ENCODE measurements at regions not wholly inside any gene's neighbourhood (a gene's known extent, or its start where the extent isn't known, plus 50 kb on each side); places are given as distances from the start of the nearest gene placed in this dataset.

GRCh38 chr3:194810076-194810475 is 124.4 kb downstream of the FAM43A start:
- peaks cover under 1 to 17% of the 10 kb centered on the region in 2 donors for H3K27me3 Mint-ChIP-seq (ENCODE audit: low read depth in 2 of 2)
- 79% methylated on average over 4 of the region's 4 CpGs for WGBS (ENCODE audit: insufficient coverage)

DNA sequence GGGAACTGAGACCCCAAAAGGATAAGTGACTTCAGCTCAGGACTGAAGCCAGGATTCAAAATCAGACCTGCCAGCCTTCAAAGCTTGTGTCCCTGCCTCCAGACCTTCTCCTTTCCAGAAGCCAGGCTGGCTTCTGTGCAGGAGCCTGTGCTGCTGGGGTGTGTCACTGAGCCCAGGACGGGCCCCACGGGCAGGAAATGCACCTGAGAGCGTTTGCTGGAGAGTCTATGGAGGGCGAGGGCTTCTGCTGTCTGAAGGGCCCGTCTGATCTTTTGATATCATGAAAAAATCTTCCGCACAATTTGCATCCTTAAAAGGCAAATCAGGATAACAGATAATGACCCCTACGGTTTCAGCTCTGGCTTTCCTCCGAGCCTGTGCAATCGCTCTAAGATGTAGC is 125.4 kb downstream of the FAM43A start:
- TF ChIP-seq, protein P1, sequence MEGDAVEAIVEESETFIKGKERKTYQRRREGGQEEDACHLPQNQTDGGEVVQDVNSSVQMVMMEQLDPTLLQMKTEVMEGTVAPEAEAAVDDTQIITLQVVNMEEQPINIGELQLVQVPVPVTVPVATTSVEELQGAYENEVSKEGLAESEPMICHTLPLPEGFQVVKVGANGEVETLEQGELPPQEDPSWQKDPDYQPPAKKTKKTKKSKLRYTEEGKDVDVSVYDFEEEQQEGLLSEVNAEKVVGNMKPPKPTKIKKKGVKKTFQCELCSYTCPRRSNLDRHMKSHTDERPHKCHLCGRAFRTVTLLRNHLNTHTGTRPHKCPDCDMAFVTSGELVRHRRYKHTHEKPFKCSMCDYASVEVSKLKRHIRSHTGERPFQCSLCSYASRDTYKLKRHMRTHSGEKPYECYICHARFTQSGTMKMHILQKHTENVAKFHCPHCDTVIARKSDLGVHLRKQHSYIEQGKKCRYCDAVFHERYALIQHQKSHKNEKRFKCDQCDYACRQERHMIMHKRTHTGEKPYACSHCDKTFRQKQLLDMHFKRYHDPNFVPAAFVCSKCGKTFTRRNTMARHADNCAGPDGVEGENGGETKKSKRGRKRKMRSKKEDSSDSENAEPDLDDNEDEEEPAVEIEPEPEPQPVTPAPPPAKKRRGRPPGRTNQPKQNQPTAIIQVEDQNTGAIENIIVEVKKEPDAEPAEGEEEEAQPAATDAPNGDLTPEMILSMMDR (IDR thresholded peaks at IDR 0.05): no peak
- 72% methylated on average over 9 of the region's 9 CpGs for WGBS (ENCODE audit: insufficient coverage)
- no peak overlapping the region for H3K4me3 ChIP-seq (ENCODE audit: low read length)
- H3K27ac Mint-ChIP-seq: no peak overlapping the region
- H3K9me3 Mint-ChIP-seq: no peaks in the 10 kb centered on the region
- peaks cover 0 to 5% of the 10 kb centered on the region in 2 donors for H3K4me1 Mint-ChIP-seq
- H3K36me3 ChIP-seq (ENCODE audit: control insufficient read depth, insufficient read depth, low read length): no peaks in the 10 kb centered on the region
- H3K27me3 Mint-ChIP-seq (ENCODE audit: low read depth in 2 of 2): peaks cover 0 to 17% of the 10 kb centered on the region in 2 donors
- H3K27ac ChIP-seq (ENCODE audit: low read length): no peak overlapping the region
- intact Hi-C loops (cut with micrococcal nuclease): no loop called here
- DNase-seq (no peak), ATAC-seq (no peak)
- no peaks in the 10 kb centered on the region for H3K4me1 ChIP-seq (ENCODE audit: control insufficient read depth, insufficient read depth, low read length)
- no peak overlapping the region for H3K4me3 Mint-ChIP-seq
- no peaks in the 10 kb centered on the region for H3K9me3 ChIP-seq (ENCODE audit: control insufficient read depth, insufficient read depth, low read length)
- H3K27me3 ChIP-seq (ENCODE audit: control insufficient read depth, insufficient read depth, low read length): no peaks in the 10 kb centered on the region
- H3K36me3 Mint-ChIP-seq: no peaks in the 10 kb centered on the region

More at GRCh38 chr3:194810076-194810475, 124.4 kb downstream of the FAM43A start:
- Mint-ChIP-seq H3K9me3 (no peaks in the 10 kb centered on the region), H3K36me3 (no peaks in the 10 kb centered on the region), H3K27ac (no peak overlapping the region), H3K4me1 (peaks cover 0 to 5% of the 10 kb centered on the region in 2 donors), H3K4me3 (no peak overlapping the region)
- no peaks in the 10 kb centered on the region for H3K36me3 ChIP-seq (ENCODE audit: control insufficient read depth, insufficient read depth, low read length)
- DNase-seq (no peak), ATAC-seq (no peak)
- no peak overlapping the region for H3K27ac ChIP-seq (ENCODE audit: low read length)
- no peaks in the 10 kb centered on the region for H3K4me1 ChIP-seq (ENCODE audit: control insufficient read depth, insufficient read depth, low read length)
- no peak overlapping the region for H3K4me3 ChIP-seq (ENCODE audit: low read length)
- intact Hi-C loops (cut with micrococcal nuclease): no loop called here
- TF ChIP-seq, protein P1 (IDR thresholded peaks at IDR 0.05): no peak
- no peaks in the 10 kb centered on the region for H3K9me3 ChIP-seq (ENCODE audit: control insufficient read depth, insufficient read depth, low read length)
- no peaks in the 10 kb centered on the region for H3K27me3 ChIP-seq (ENCODE audit: control insufficient read depth, insufficient read depth, low read length)

DNA sequence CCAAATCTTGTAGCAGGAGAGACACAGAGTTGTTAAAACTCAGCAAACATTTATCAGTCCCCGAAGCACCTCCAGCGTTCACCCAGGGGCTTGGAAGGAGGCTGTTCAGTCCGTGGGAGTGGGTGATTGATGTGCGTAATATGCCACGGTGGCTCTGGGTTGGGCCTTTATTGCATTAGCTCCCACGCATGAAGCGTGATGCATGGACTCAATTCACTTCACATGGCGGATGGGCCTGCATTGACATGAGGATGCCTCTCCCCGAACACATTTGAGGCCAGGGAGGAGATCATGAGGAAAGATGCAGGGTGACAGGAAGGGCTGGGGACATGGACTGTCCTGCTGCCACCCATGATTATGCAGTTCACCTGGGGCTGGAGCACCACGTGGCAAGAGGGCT is 126.5 kb downstream of the FAM43A start:
- no peaks in the 10 kb centered on the region for H3K36me3 Mint-ChIP-seq
- peaks cover 0 to 5% of the 10 kb centered on the region in 2 donors for H3K4me1 Mint-ChIP-seq
- no peak overlapping the region for H3K27ac Mint-ChIP-seq
- intact Hi-C loops (cut with micrococcal nuclease): no loop called here
- no peaks in the 10 kb centered on the region for H3K9me3 Mint-ChIP-seq
- H3K27me3 Mint-ChIP-seq (ENCODE audit: low read depth in 2 of 2): peaks cover 0 to 17% of the 10 kb centered on the region in 2 donors
- Histone ChIP-seq H3K4me1 (ENCODE audit: control insufficient read depth, insufficient read depth, low read length) (no peaks in the 10 kb centered on the region), H3K27ac (ENCODE audit: low read length) (no peak overlapping the region), H3K4me3 (ENCODE audit: low read length) (no peak overlapping the region), H3K27me3 (ENCODE audit: control insufficient read depth, insufficient read depth, low read length) (no peaks in the 10 kb centered on the region), H3K9me3 (ENCODE audit: control insufficient read depth, insufficient read depth, low read length) (no peaks in the 10 kb centered on the region), H3K36me3 (ENCODE audit: control insufficient read depth, insufficient read depth, low read length) (no peaks in the 10 kb centered on the region)
- TF ChIP-seq, protein P1 (IDR thresholded peaks at IDR 0.05): no peak
- WGBS (ENCODE audit: insufficient coverage): 96% methylated on average over 10 of the region's 10 CpGs
- ATAC-seq (no peak), DNase-seq (no peak)
- no peak overlapping the region for H3K4me3 Mint-ChIP-seq

DNA sequence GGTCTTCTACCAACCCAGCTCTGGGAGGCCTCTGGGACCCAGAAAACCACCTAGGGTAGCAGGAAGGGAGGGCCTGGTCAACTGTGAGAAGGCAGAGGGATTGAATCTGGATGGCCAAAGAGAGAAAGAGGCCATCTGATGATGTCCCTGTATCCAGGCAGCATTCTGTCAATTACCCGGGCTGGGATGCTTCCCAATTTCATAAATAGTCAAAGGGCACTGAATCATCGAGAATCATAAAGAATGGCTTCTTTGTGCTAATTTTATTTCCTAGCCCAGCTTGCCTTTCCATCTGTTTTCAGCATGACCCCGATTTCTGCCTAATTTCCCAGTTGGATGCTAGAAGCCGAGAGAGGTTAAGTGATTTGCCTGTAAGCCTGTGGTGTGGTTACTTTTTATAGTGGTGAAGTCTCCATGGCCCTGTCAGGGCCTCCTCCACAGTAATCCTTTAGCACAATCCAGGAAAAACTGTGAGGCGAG is 129.2 kb downstream of the FAM43A start:
- ATAC-seq (no peak), DNase-seq (no peak)
- Histone ChIP-seq H3K27me3 (ENCODE audit: control insufficient read depth, insufficient read depth, low read length) (no peaks in the 10 kb centered on the region), H3K36me3 (ENCODE audit: control insufficient read depth, insufficient read depth, low read length) (no peaks in the 10 kb centered on the region), H3K9me3 (ENCODE audit: control insufficient read depth, insufficient read depth, low read length) (no peaks in the 10 kb centered on the region), H3K27ac (ENCODE audit: low read length) (no peak overlapping the region), H3K4me1 (ENCODE audit: control insufficient read depth, insufficient read depth, low read length) (no peaks in the 10 kb centered on the region), H3K4me3 (ENCODE audit: low read length) (no peak overlapping the region)
- Mint-ChIP-seq H3K4me1 (peaks cover 0 to 5% of the 10 kb centered on the region in 2 donors), H3K4me3 (no peak overlapping the region), H3K9me3 (no peaks in the 10 kb centered on the region), H3K36me3 (no peaks in the 10 kb centered on the region), H3K27ac (no peak overlapping the region), H3K27me3 (ENCODE audit: low read depth in 2 of 2) (peaks cover 4 to 14% of the 10 kb centered on the region in 2 donors)
- TF ChIP-seq, protein P1 (IDR thresholded peaks at IDR 0.05): no peak
- WGBS (ENCODE audit: insufficient coverage): 85% methylated on average over 5 of the region's 5 CpGs
- intact Hi-C loops (cut with micrococcal nuclease): no loop called here
